ENCODE measurements at regions not wholly inside any gene's neighbourhood (a gene's known extent, or its start where the extent isn't known, plus 50 kb on each side); places are given as distances from the start of the nearest gene placed in this dataset.

DNA sequence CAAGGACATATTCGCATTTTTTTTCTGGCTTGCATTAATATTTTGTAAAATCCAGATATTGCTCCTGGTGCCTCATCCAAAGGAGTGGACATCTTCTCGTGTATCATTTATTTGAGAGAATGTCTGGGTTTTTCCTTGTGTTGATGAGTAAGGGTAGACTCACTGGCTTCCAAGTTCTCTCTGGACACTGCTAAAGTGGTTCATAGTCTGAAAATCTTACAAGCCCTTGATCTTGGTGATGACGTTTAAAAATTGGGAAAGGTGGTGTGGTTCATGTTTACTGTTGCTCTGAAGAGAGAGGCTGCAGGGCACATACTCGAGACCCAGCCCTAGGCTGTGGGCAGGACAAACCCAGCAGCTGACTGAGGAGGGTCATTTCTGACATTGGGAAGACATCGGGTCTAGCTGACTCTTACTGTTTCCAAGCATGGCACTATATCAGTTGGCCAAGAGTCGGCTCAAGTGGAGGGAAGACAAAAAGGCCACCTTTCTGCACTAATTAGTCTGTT lies 296.2 kb downstream of the LMX1A start:
- TF ChIP-seq, protein P1, sequence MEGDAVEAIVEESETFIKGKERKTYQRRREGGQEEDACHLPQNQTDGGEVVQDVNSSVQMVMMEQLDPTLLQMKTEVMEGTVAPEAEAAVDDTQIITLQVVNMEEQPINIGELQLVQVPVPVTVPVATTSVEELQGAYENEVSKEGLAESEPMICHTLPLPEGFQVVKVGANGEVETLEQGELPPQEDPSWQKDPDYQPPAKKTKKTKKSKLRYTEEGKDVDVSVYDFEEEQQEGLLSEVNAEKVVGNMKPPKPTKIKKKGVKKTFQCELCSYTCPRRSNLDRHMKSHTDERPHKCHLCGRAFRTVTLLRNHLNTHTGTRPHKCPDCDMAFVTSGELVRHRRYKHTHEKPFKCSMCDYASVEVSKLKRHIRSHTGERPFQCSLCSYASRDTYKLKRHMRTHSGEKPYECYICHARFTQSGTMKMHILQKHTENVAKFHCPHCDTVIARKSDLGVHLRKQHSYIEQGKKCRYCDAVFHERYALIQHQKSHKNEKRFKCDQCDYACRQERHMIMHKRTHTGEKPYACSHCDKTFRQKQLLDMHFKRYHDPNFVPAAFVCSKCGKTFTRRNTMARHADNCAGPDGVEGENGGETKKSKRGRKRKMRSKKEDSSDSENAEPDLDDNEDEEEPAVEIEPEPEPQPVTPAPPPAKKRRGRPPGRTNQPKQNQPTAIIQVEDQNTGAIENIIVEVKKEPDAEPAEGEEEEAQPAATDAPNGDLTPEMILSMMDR (IDR thresholded peaks at IDR 0.05; ENCODE audit: extremely low read depth, missing control alignments), result no peak
- no peak for DNase-seq (ENCODE audit: low spot score)

DNA sequence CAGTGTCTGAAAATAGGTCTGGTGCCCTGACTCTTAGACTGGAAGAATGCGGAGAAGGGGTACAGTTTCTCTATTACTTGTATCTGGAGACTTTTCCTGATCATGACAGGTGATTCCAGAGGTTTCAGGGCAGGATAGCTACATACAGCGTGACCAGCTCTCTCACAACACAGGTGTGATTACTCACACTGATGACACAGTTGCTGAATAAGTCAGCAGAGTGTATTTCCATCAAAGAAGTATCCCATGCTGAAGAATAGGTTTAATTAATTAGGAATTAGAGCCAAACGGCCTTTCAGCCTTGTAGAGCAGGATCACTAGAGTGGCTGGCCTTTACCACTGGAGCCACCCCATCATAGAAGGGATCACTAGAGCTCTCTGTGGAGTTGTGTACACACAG lies 298.6 kb downstream of the LMX1A start:
- no peak for DNase-seq (ENCODE audit: low spot score)
- TF ChIP-seq, protein P1 (IDR thresholded peaks at IDR 0.05; ENCODE audit: extremely low read depth, missing control alignments), result no peak

DNA sequence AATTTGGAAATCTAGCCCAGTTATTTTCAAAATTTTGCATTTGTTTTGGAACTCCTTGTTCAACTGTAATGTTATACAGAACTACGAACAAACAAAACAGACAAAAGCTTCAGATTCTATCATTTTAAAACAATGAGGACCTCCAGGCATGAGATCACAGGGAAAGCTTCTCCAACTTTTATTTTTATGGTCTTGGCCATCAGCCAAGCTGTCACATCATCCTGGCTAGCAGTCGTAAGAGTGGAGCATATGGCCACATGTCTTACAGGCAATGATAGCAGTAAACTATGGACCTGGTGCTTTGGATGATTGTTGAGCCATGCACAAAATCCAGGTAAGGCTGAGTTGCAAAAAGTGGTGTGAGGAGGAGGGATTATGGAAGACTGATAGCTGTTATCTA lies 299.6 kb downstream of the LMX1A start:
- TF ChIP-seq, protein P1 (IDR thresholded peaks at IDR 0.05; ENCODE audit: extremely low read depth, missing control alignments), result no peak
- DNase-seq (ENCODE audit: low spot score), result no peak

DNA sequence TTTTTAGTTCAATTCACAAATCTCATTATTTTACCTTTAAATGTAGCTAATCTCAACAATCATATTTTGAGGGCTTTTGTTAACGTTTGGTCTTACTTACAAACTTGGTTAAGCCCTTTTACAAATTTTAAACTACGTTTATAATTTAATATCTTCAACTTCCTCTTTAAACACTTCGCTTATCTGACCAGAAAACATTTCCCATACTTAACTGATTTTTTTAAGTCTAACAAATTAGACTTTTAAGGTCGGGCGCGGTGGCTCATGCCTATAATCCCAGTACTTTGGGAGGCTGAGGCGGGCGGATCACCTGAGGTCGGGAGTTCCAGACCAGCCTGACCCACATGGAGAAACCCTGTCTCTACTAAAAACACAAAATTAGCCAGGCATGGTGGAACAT lies 300.9 kb downstream of the LMX1A start:
- DNase-seq (ENCODE audit: low spot score), result no peak
- TF ChIP-seq, protein P1 (IDR thresholded peaks at IDR 0.05; ENCODE audit: extremely low read depth, missing control alignments), result no peak

DNA sequence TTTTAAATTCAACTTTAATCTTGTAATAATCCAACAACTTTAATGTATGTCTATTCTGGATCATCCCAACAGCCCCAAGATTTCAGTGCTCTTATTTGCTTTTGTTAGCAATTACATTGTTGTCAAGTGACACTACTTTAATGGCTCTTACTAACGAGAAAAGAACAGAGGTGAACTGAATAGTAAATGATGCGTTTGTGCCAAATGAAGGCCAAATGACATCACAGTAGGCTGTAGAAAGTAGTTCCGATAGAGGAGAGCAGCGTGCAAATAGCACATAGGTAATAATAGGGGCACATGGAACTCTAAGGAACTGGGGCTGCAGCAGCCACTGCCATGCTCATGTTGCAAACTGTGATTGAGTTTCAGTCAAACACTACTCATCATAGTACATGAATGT lies 301.9 kb downstream of the LMX1A start:
- no peak for DNase-seq (ENCODE audit: low spot score)
- TF ChIP-seq, protein P1 (IDR thresholded peaks at IDR 0.05; ENCODE audit: extremely low read depth, missing control alignments), result no peak

DNA sequence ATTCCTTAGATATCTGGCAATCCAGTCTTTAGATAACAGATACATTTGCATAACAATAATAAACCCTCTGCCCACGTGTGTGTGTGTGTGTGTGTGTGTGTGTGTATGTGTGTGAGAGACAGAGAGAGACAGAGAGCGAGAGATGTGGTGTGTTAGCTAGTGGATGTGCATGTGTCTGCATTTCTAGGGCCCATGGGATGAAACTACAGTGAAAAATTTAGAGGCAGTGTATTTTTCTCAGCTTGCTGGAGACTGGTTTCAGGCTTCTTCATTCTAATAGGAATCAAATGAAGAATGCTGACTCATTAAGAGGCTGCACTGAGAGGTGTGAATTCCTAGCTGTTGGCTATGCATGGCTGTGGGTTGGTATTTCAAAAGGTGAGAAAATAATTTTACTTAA lies 303.2 kb downstream of the LMX1A start:
- DNase-seq (ENCODE audit: low spot score), result no peak
- TF ChIP-seq, protein P1 (IDR thresholded peaks at IDR 0.05; ENCODE audit: extremely low read depth, missing control alignments), result no peak

DNA sequence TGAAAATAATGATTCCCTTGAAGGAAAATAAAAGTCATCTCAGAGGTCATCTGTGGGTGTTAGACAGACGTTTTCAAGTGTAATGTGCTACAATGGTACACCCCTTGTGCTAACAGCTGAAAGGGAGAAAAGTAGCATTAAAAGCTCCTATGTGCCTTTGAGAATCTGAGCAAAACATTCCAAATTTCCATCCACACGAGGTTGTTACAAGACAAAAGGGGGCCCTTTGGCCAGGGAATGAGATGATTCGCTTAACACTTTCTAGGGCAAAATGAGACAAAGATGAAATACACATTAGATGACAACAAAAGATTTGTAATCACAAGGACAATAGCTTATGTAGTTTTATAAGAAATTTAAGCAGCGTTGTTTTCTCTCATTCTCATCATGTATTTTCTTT lies 303.6 kb downstream of the LMX1A start:
- no peak for DNase-seq (ENCODE audit: low spot score)
- TF ChIP-seq, protein P1 (IDR thresholded peaks at IDR 0.05; ENCODE audit: extremely low read depth, missing control alignments), result no peak

Data from GM20000 (cell line).